KOPT-K1 (cell line): ENCODE measurements at regions not wholly inside any gene's neighbourhood (a gene's known extent, or its start where the extent isn't known, plus 50 kb on each side); places are given as distances from the start of the nearest gene placed in this dataset.
"Not testable (repeated sequence)": the region's sequence is repeated elsewhere in the genome, so short reads cannot be mapped to it uniquely, and the experiment has no call there.

ENCODE experiments used
- H3K27ac ChIP-seq: fragments of 200-600 bp; sonication (generic); 2 replicates; pipeline ENCODE4 v1.5.1; 2016; ENCODE audit warnings: antibody characterized with exemption, mild to moderate bottlenecking, low read depth, low read length; ENCODE audit not compliant: poor library complexity, severe bottlenecking
- H3K36me3 ChIP-seq: fragments of 200-600 bp; sonication (generic); 2 replicates; pipeline ENCODE4 v1.5.1; 2017; ENCODE audit warnings: antibody characterized with exemption, mild to moderate bottlenecking, low read length, moderate library complexity; ENCODE audit not compliant: insufficient read depth
- H3K9me3 ChIP-seq: fragments of 200-600 bp; sonication (generic); 2 replicates; pipeline ENCODE4 v1.5.1; 2017; ENCODE audit warnings: antibody characterized with exemption, low read length, mild to moderate bottlenecking; ENCODE audit not compliant: insufficient read depth, poor library complexity, severe bottlenecking

DNA sequence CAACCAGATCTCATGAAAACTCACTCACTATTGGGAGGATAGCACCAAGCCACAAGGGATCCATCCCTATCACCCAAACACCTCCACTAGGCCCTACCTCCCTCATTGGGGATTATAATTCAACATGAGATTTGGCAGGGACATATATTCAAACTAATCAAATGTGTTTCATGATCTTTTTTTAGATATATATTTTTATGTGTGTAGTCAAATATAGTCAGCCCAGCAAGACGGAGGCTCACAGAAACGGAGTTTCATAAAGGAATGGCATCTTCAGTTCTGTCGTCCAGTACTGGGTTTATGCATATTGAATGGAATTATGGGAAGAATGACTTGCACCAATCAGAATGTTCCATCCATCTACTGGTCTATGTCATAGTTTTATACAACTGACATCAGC is 343.3 kb upstream of the KAZN start:
- Histone ChIP-seq H3K9me3 (no peaks in the 10 kb centered on the region), H3K36me3 (no peaks in the 10 kb centered on the region), H3K27ac (no peak overlapping the region)

DNA sequence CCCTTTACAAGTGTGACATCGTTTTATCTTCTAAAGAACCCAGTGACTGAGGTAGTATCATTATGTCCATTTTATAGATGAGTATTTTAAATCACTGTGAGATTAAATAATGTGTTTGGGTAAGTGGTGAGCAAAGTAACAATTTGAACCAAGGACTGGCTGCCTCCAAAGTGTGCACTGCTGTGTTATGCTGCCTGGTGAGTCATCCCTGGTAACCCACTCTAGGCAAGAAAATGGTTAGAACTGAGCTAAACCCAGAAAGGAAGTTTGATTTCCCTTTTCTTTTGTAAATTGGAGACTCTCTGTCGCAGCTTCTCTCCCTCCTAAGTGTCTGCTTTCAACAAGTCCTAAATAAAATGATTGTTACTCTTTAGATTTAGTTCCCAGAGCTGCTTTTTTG is 342.8 kb upstream of the KAZN start:
- H3K36me3 ChIP-seq: no peaks in the 10 kb centered on the region
- H3K9me3 ChIP-seq: no peaks in the 10 kb centered on the region
- H3K27ac ChIP-seq: no peak overlapping the region

DNA sequence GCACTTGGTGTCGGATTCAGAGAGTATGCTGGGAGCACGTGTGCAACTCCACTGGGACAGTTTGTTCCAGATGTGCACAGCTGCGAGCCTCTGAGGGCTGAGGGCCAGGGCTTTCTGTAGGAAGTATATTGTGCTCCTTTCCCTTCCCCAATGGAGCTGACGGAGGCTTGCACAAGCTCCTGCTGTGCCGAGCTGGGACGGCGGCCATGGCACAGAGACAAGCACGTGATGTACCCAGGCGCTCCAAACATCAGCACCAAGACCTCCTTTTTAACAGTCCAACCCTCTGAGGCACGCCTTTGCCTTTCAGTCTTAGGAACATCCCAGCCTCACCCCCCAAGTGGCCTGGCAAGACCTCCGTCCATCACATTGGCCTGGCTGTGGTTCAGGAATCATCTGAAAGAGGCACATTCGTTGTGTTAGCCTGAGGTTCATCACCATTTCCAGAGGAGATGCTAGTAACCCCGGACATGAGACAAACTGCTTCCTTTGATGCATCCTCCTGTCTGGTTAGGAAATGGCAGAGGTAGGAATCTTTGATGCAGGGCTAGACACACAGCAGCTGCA is 339.2 kb upstream of the KAZN start:
- no peaks in the 10 kb centered on the region for H3K36me3 ChIP-seq
- H3K9me3 ChIP-seq: no peaks in the 10 kb centered on the region
- no peak overlapping the region for H3K27ac ChIP-seq

DNA sequence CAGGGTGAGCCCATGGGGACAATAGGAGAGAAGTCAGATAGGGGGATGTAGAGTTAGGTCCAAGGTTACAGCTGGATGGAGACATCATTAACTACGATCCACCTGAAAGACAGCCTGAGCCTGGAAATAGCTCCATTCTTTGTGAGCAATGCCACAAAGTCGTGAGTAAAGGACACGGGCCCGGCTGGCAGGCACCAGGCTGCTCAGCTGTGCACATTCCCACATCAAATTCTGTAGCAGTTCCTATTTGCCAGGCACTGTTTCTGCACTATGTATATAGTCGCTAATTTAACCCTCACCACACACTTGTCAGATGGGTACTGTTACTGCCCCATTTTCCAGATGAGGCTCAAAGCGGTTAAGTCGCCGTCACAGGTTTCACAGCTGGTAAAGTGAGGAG is 338.0 kb upstream of the KAZN start:
- Histone ChIP-seq H3K27ac (no peak overlapping the region), H3K36me3 (no peaks in the 10 kb centered on the region), H3K9me3 (no peaks in the 10 kb centered on the region)

DNA sequence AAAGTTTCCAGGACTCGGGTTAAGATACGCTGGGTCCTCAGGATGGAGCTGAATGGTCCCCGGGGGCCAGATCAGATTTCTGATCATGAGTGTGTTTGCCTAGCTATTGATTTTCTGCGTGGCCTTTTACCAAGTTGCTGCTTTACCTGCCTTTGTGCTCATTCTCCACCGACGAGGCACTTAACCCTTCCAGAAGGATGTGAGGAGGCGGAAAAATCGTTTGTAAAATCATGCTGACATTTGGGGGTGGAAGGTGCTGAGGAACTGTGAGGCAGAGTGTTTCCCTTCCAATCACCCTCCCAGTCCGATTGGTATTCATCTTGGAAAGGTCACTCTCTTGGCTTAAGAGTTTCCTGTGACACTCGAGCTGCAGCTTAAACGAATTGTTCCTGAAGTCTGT is 337.1 kb upstream of the KAZN start:
- no peaks in the 10 kb centered on the region for H3K36me3 ChIP-seq
- no peaks in the 10 kb centered on the region for H3K9me3 ChIP-seq
- H3K27ac ChIP-seq: no peak overlapping the region

DNA sequence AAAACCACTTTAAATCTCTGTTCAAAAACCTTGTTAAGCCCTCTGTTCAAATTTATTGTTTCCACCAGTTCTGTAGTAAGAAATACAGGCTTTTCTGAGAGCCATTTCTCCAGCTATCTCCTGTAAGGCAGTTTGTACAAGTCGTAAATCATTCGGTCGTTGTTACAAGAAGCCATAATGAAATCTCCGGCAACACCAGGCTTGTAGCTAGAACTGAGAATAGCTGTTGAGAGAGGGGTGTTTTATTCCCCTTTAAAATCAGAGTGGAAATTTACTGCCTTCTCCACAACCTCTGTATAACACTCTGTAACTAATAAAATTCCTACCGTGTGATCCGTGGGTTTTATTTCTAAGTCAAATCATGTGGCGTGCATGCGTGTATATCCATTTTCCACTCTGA is 335.8 kb upstream of the KAZN start:
- Histone ChIP-seq H3K9me3 (no peaks in the 10 kb centered on the region), H3K27ac (no peak overlapping the region), H3K36me3 (no peaks in the 10 kb centered on the region)

DNA sequence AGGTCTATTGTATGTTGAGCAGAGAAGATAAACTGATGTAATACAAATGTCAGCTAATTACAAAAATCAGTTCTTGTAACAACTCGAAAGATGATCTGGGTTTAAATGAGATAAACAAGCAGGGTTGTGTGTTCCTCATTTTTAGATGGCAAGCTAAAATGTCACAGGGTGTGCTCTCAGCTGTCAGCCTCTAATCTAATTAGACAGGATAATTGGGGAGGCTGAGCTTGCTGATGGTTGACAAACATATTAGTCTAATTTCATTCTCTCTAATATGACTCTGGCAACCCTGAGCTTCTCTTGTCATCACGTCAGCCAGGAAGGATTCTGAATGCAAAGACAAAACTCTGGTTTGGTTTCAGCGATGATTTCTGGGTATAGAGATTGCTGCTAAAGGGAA is 335.3 kb upstream of the KAZN start:
- H3K27ac ChIP-seq: no peak overlapping the region
- H3K36me3 ChIP-seq: no peaks in the 10 kb centered on the region
- no peaks in the 10 kb centered on the region for H3K9me3 ChIP-seq

DNA sequence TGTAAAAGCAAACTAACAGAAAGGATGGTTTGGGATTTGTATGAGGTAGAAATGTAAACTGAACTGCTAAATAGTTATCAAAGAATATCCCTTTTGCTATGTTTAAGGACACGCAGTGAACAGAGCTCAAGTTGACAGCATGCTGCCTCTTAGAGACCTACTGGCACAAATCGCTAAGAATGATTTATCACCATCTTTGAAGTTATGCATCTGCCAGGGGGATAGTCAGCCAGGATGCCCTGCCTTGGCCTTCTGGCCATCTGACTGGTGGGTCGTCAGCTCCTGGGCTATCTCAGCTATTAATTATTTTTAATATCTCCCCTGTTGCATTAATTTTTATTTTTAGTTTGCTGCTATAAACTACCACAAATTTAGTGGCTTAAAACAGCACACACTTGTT is 334.8 kb upstream of the KAZN start:
- H3K9me3 ChIP-seq: no peaks in the 10 kb centered on the region
- H3K36me3 ChIP-seq: no peaks in the 10 kb centered on the region
- H3K27ac ChIP-seq: no peak overlapping the region

DNA sequence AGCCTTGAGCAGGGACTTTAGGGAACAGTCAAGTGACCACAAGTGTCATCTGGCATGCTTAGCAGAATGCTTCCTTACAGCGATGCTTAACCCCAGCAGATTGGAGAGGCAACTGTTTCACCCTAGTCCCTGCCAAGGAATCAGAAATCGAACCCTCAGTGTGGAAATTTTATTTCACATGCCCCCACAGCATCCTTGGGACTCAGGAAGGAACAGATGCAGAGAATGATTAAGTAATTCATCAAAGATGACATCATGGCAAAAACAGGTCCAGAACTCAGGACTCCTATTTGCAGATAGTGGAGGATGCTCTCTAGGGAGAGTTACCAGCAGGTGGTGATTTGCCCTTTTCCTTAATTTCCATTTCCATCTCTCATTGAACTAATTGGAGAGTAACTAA is 333.0 kb upstream of the KAZN start:
- Histone ChIP-seq H3K27ac (no peak overlapping the region), H3K36me3 (no peaks in the 10 kb centered on the region), H3K9me3 (no peaks in the 10 kb centered on the region)

DNA sequence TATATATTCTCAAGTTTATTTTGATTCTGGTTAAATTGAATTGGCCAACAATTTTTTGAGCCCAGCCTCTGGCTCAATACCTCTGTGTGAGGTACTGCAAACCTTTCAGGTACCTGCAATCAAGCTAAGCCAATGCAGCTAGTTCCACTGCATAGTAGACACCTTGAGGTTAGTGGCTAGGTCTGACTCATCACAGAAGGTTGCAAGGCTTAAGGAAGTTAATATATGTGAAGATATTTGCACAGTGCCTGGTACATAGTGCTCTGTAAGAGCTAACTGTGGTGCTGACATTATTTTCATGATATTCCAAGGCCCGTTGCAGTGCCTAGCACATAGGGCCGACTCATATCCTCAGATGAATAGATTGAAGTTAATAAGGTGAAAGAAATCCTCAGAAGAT is 330.5 kb upstream of the KAZN start:
- Histone ChIP-seq H3K36me3 (no peaks in the 10 kb centered on the region), H3K27ac (no peak overlapping the region), H3K9me3 (peaks cover 10% of the 10 kb centered on the region)

DNA sequence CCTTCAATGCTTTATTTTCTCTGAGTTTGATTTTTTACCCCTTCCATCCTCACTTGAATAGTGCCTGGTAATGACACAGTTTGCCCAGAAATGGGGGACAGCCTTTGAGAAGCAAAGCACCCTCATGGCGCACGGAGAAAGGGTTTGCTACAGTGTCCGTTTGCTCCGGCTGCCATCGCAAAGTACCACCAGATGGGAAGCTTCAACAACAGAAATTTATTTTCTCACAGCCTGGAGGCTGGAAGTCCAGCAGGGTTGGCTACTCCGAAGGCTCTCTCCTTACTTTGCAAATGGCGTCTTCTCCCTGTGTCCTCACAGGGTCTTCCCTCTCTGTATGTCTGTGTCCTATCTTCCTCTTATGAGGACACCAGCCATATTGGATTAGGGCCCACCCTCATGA is 327.7 kb upstream of the KAZN start:
- Histone ChIP-seq H3K27ac (no peak overlapping the region), H3K9me3 (peaks cover 10% of the 10 kb centered on the region), H3K36me3 (no peaks in the 10 kb centered on the region)

DNA sequence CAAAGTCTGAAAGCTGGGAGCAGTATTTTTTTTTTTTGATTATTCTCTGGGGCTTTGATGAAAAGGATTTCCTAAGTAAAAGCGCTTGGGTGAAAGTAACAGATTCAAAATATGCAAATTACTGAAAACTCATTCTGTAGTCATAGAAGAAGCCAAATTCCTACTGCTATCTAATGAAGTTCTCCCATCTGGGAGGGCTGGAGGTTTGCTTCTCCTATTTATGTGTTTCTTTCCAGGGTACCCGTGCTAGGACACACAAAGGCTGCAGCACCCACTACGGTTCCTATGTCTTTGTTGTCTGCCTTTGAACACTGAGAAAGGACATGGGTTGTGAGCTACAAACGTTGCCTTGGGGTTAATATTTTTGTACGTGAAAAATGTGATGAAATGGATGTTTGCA is 324.7 kb upstream of the KAZN start:
- Histone ChIP-seq H3K36me3 (no peaks in the 10 kb centered on the region), H3K27ac (no peak overlapping the region), H3K9me3 (peaks cover 10% of the 10 kb centered on the region)

DNA sequence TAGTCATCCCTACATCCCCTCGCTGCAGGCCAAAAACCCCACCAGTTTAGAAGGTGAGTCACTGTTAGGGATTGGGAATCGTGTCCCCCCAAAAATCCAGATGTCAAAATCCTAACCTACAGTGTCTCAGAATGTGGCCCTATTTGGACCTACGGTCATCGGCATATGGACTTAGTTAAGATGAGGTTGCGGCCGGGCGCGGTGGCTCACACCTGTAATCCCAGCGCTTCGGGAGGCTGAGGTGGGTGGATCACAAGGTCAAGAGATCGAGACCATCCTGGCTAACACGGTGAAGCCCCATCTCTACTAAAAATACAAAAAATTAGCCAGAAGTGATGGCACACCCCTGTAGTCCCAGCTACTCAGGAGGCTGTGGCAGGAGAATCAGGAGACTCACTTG is 318.6 kb upstream of the KAZN start:
- not testable (repeated sequence) for H3K36me3 ChIP-seq, H3K9me3 ChIP-seq, H3K27ac ChIP-seq

DNA sequence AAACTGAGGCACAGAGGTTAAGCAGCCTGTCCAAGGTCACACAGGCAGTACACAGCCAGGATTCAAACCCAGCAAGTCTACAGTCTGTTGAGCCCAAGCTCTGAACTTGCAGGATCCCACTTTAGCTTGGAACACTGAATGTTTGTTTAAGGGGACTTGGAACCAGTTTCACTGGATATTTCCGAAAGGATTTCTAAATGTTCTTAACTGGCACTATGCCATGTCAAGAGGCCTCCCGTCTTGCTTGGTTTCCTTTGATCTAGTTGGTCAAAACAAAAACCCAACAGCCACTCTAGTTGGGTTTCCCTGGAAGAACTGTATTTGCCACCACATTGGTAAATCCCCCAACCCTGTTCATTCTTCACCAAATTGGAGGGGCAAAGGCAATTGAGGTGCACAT is 317.6 kb upstream of the KAZN start:
- H3K9me3 ChIP-seq: peaks cover 3% of the 10 kb centered on the region
- no peak overlapping the region for H3K27ac ChIP-seq
- no peaks in the 10 kb centered on the region for H3K36me3 ChIP-seq

DNA sequence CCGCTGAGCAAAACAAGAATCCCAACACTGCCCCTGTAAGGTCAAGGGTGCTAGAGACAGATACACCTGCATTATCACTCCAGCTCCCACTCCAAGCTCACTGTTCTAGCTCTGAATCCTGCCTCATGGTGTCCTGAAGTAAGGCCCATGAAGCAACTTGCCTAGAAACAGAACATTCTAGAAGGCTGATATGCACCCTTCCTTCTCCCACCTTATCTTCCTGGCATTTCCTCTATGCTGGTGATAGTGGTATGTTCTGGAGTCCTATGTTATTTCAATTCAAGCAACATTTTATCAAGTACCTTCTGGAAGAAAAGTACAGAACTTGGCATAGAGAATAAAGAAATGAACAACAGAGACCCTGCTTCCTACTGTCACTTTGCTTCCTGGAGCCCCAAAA is 317.1 kb upstream of the KAZN start:
- Histone ChIP-seq H3K36me3 (no peaks in the 10 kb centered on the region), H3K9me3 (peaks cover 3% of the 10 kb centered on the region), H3K27ac (no peak overlapping the region)

DNA sequence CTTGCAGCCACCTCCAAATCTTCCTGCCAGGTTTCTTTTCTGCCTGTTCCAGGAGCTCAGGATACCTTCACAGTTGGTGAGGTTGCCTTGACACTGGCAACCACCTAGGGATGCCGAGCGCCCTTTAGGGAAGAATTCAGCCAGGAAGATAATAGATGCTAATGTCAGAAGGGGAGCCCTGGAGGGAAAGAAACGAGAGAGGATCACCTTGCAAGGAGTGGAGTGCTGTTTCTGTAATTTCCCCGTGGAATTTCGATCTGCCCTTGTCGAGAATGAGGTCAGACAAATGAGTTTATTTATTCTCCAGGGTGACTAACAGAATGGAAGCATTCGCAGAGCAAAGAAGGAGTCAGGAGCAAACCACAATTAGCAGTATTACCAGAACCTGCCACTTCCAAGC is 315.8 kb upstream of the KAZN start:
- peaks cover 3% of the 10 kb centered on the region for H3K9me3 ChIP-seq
- no peaks in the 10 kb centered on the region for H3K36me3 ChIP-seq
- H3K27ac ChIP-seq: no peak overlapping the region

DNA sequence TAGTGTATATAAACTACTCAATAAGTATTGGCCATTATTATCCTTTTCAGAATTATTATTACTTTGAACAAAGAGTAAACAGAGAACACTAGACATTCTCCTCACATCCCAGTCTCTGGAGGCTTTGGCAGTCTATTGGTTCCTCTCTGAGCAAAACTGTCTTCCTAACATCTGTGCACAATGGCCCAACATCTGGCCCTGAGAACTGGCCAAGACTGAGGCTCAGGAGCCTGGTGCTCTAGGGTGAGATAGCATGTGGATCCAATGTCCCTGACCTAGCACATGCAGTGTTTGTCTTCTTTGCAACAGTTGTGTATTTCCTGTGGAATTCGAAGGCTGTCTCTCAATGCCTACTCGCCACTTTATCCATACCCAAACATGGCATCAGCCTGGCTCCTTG is 313.2 kb upstream of the KAZN start:
- H3K9me3 ChIP-seq: peaks cover 8% of the 10 kb centered on the region
- H3K27ac ChIP-seq: no peak overlapping the region
- no peaks in the 10 kb centered on the region for H3K36me3 ChIP-seq
